Liver (tissue), 3 donors: ENCODE measurements at regions not wholly inside any gene's neighbourhood (a gene's known extent, or its start where the extent isn't known, plus 50 kb on each side); places are given as distances from the start of the nearest gene placed in this dataset.

Experiments
- CTCF ChIP-seq: fragments of 150-350 bp; IDR thresholded peaks from 2 replicates; pipeline ENCODE4 v1.5.1; 2017; ENCODE audit warnings: improper control_type of control experiment, low read depth, low read length; ENCODE audit not compliant: missing input control
- EGR1 ChIP-seq, 2 donors: IDR thresholded peaks; 2 replicates each; pipeline ENCODE4 v1.6.1; 2016 to 2018; ENCODE audit warnings: antibody characterized with exemption in 2 of 2, low read depth in 2 of 2
- RAD21 ChIP-seq, 2 donors: IDR thresholded peaks; 2 replicates each; pipeline ENCODE4 v1.6.1; 2016; ENCODE audit warnings: antibody characterized with exemption in 2 of 2, mild to moderate bottlenecking in 2 of 2
- TF ChIP-seq, protein P1 (sequence below): IDR thresholded peaks from 2 replicates; pipeline ENCODE4 v1.6.1; 2016; ENCODE audit warnings: antibody characterized with exemption, mild to moderate bottlenecking
- TF ChIP-seq, protein P2 (sequence below): IDR thresholded peaks from 2 replicates; pipeline ENCODE4 v1.6.1; 2016; ENCODE audit warnings: antibody characterized with exemption
- donor health status: healthy.
- donor health status: healthy.

DNA sequence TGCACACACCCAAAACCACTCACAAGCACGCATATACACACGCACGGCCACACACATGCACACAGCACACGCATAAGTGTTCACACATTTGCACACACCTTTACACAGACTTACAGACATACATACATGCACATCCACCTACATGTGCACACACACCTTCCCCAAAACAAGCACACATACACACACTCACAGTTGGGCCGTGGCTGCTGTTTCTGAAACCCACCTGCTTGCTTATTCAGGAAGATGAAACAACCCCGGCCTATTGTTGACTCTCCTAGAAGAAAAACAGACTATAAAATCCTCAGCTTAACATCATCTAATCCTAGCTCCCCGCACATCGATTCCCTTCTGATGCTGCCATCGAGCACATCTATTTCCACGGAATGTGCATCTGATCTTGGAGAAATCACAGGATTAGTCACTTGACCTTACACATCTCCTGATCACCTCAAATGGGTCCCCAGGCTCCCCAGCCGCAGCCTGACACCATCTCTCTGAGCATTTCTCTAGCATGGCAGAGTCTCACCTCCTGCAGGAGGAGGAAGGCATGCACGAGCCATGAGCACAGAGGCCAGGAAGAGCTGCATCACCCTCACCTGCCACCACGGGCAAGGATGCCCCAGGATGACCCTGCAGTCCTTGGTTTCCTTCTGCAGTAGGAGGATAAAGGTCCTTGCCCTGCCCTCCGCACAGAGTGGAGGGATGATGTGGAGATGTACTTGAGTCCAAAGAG is 105.8 kb upstream of the CDH5 start:
- TF ChIP-seq CTCF (no peak), RAD21 (IDR thresholded peaks at IDR 0.05) (no peak), EGR1 (IDR thresholded peaks at IDR 0.05; ENCODE audit: low read depth in 2 of 2) (no peak)
- TF ChIP-seq, protein P1, sequence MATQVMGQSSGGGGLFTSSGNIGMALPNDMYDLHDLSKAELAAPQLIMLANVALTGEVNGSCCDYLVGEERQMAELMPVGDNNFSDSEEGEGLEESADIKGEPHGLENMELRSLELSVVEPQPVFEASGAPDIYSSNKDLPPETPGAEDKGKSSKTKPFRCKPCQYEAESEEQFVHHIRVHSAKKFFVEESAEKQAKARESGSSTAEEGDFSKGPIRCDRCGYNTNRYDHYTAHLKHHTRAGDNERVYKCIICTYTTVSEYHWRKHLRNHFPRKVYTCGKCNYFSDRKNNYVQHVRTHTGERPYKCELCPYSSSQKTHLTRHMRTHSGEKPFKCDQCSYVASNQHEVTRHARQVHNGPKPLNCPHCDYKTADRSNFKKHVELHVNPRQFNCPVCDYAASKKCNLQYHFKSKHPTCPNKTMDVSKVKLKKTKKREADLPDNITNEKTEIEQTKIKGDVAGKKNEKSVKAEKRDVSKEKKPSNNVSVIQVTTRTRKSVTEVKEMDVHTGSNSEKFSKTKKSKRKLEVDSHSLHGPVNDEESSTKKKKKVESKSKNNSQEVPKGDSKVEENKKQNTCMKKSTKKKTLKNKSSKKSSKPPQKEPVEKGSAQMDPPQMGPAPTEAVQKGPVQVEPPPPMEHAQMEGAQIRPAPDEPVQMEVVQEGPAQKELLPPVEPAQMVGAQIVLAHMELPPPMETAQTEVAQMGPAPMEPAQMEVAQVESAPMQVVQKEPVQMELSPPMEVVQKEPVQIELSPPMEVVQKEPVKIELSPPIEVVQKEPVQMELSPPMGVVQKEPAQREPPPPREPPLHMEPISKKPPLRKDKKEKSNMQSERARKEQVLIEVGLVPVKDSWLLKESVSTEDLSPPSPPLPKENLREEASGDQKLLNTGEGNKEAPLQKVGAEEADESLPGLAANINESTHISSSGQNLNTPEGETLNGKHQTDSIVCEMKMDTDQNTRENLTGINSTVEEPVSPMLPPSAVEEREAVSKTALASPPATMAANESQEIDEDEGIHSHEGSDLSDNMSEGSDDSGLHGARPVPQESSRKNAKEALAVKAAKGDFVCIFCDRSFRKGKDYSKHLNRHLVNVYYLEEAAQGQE = no peak
- TF ChIP-seq, protein P2, sequence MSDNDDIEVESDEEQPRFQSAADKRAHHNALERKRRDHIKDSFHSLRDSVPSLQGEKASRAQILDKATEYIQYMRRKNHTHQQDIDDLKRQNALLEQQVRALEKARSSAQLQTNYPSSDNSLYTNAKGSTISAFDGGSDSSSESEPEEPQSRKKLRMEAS = no peak
